Thoracic aorta (tissue), 2 donors: ENCODE measurements at regions not wholly inside any gene's neighbourhood (a gene's known extent, or its start where the extent isn't known, plus 50 kb on each side); places are given as distances from the start of the nearest gene placed in this dataset.

Source experiments
- ATAC-seq: fragments of 150-250 bp; one replicate; pipeline ENCODE4 v1.8.0; 2017; ENCODE audit warnings: low read depth; ENCODE audit not compliant: insufficient number of reproducible peaks, low FRiP score
- DNase-seq: peaks from one replicate; pipeline ENCODE4 v3.0.0-alpha.2; 2020; ENCODE audit warnings: low spot score
- H3K27ac ChIP-seq, 2 donors: fragments of 200-600 bp; sonication (generic); 1 replicate in 1 of 2; 2 replicates in 1 of 2; pipeline ENCODE4 v1.5.1; 2016; ENCODE audit warnings: mild to moderate bottlenecking in 2 of 2, moderate library complexity in 2 of 2
- H3K27me3 ChIP-seq: fragments of 200-600 bp; sonication (generic); replicated peaks from 2 replicates; pipeline ENCODE4 v1.6.0; 2016; ENCODE audit warnings: mild to moderate bottlenecking; ENCODE audit not compliant: insufficient read depth
- H3K36me3 ChIP-seq: fragments of 200-600 bp; sonication (generic); one replicate; pipeline ENCODE4 v1.5.1; 2016
- H3K4me1 ChIP-seq, 2 donors: fragments of 200-600 bp; sonication (generic); 1 replicate in 1 of 2; 2 replicates in 1 of 2; pipeline versions ENCODE4 v1.5.1 to v1.6.0; 2016; ENCODE audit warnings: low read depth in 2 of 2, mild to moderate bottlenecking in 1 of 2; ENCODE audit not compliant: control insufficient read depth in 1 of 2
- H3K4me3 ChIP-seq: fragments of 200-600 bp; sonication (generic); 2 replicates; pipeline ENCODE4 v1.5.1; 2016; ENCODE audit warnings: mild to moderate bottlenecking
- H3K9me3 ChIP-seq: fragments of 200-600 bp; sonication (generic); 2 replicates; pipeline ENCODE4 v1.5.1; 2016
- TF ChIP-seq, protein P1 (sequence below): fragments of 200-600 bp; sonication (generic); IDR thresholded peaks from one replicate; pipeline ENCODE4 v1.5.1; 2019; ENCODE audit warnings: antibody characterized with exemption

DNA sequence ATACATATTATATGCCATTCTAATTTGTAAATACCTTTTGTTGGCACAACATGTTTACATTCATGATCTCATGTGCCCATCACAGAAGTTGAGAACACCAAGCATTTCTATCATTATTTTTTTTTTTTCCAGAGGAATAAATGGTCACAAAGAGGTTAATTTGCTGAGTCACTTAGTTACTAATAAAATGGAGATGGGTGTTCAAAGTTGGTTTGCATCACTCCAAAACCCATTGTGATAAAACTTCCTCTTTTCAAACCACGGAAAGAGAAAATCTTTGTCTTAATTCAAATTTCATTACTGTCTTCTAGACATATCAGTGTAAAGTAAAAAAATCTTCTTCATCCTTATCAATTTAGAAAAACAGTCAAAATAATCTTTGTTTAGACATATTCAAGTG lies 636.8 kb upstream of the CCDC179 start:
- H3K4me3 ChIP-seq = no peak overlapping the region
- no peaks in the 10 kb centered on the region for H3K9me3 ChIP-seq
- H3K27me3 ChIP-seq = no peaks in the 10 kb centered on the region
- no peaks in the 10 kb centered on the region for H3K36me3 ChIP-seq
- ATAC-seq = no peak
- TF ChIP-seq, protein P1, sequence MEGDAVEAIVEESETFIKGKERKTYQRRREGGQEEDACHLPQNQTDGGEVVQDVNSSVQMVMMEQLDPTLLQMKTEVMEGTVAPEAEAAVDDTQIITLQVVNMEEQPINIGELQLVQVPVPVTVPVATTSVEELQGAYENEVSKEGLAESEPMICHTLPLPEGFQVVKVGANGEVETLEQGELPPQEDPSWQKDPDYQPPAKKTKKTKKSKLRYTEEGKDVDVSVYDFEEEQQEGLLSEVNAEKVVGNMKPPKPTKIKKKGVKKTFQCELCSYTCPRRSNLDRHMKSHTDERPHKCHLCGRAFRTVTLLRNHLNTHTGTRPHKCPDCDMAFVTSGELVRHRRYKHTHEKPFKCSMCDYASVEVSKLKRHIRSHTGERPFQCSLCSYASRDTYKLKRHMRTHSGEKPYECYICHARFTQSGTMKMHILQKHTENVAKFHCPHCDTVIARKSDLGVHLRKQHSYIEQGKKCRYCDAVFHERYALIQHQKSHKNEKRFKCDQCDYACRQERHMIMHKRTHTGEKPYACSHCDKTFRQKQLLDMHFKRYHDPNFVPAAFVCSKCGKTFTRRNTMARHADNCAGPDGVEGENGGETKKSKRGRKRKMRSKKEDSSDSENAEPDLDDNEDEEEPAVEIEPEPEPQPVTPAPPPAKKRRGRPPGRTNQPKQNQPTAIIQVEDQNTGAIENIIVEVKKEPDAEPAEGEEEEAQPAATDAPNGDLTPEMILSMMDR = no peak
- H3K4me1 ChIP-seq = no peaks in the 10 kb centered on the region
- H3K27ac ChIP-seq = no peak overlapping the region
- no peak for DNase-seq

DNA sequence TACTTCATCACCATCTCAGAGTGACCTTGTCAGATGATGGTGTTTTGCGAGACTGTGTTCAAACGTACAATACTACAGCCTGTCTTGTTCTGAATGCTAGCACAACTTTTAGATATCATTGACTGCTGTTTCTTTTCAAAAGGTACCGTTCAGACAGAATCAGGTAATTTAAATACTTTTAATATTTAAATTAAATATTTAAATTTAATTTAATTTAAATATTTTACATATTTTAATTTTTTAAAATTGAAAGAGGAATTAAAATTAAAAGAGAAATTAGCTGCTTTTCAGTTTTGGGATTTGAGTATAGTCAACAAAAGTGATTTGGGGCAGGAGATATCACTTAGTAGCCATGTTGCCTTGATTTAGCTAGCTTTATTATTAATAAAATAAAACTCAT lies 642.1 kb upstream of the CCDC179 start:
- Histone ChIP-seq H3K4me1 (no peaks in the 10 kb centered on the region), H3K27me3 (no peaks in the 10 kb centered on the region), H3K4me3 (no peak overlapping the region), H3K9me3 (no peaks in the 10 kb centered on the region), H3K36me3 (no peaks in the 10 kb centered on the region), H3K27ac (no peak overlapping the region)
- TF ChIP-seq, protein P1 = no peak
- ATAC-seq = no peak
- no peak for DNase-seq

DNA sequence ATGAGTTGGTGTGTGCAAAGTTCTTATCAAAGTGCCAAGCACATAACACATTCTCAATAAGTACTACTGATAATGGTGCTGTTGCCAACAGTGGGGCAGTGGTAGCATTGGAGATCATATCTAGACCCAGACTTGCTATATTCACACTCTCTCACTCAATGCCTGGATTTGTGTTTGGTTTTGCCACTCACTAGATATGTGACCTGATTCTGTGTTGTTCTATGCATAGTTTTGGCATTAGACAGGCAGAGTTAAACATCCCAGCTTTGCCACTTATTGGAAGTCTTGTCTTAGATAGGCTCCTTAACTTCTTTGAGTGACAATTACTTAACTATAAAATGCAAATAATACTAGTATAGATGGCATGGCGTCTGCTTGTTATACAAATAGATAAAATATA lies 642.6 kb upstream of the CCDC179 start:
- Histone ChIP-seq H3K36me3 (no peaks in the 10 kb centered on the region), H3K4me3 (no peak overlapping the region), H3K27me3 (no peaks in the 10 kb centered on the region), H3K27ac (no peak overlapping the region), H3K9me3 (no peaks in the 10 kb centered on the region), H3K4me1 (no peaks in the 10 kb centered on the region)
- TF ChIP-seq, protein P1 = no peak
- DNase-seq (no peak), ATAC-seq (no peak)

DNA sequence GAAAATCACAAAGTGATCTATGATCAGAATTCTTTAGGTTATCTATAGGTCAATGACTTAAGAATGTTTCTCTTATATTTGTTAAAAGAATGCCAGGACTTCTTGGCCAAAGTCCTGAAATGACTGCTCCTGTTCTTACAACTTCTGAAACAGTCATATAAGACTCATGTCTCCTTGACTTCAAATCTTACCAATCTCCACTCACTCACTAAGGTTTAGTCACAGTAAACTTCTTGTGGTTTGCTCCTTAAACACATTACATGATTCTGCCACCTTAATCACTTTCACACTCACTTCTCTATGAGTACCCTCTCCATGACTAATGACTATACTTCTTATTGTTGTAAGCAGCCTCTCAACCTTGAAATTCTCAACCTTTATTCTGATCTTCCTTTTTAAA lies 648.7 kb upstream of the CCDC179 start:
- Histone ChIP-seq H3K27ac (no peak overlapping the region), H3K27me3 (no peaks in the 10 kb centered on the region), H3K4me1 (no peaks in the 10 kb centered on the region), H3K4me3 (no peak overlapping the region), H3K36me3 (no peaks in the 10 kb centered on the region), H3K9me3 (no peaks in the 10 kb centered on the region)
- TF ChIP-seq, protein P1 = no peak
- ATAC-seq = no peak
- DNase-seq = no peak

DNA sequence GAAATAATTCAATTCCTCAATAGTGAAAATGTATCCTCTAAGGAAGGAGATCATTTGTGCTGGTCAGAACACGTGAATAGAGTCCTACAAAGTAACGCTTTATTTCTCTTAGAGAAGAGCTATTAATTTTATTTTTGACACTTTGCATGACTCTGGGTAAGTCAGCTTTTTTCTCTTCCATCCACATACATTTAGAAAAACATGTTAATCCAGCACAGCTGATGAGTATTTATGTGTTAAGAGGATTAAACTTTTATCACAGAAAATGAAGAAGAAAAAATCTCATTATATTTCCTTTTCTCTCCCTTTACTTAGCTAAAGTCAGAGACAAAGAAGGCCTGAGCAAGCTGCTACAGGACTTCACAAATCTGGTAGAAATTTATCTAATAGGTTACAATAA lies 649.5 kb upstream of the CCDC179 start:
- no peaks in the 10 kb centered on the region for H3K27me3 ChIP-seq
- H3K4me1 ChIP-seq = no peaks in the 10 kb centered on the region
- DNase-seq (no peak), ATAC-seq (no peak)
- no peak overlapping the region for H3K27ac ChIP-seq
- H3K4me3 ChIP-seq = no peak overlapping the region
- no peaks in the 10 kb centered on the region for H3K36me3 ChIP-seq
- no peaks in the 10 kb centered on the region for H3K9me3 ChIP-seq
- TF ChIP-seq, protein P1 = no peak
